T-cell (primary cell): ENCODE measurements at regions not wholly inside any gene's neighbourhood (a gene's known extent, or its start where the extent isn't known, plus 50 kb on each side); places are given as distances from the start of the nearest gene placed in this dataset.

ENCODE experiments used
- ATAC-seq, 4 experiments: fragments of 200-7000 bp in 3 of 4; fragments of 150-1000 bp in 1 of 4; cut with Tn5 transposase; replicated peaks in 1 of 4; 1 replicate in 3 of 4; 2 replicates in 1 of 4; pipeline ENCODE4 v1.10.0; 2021; ENCODE audit warnings: moderate library complexity in 3 of 4, mild to moderate bottlenecking in 2 of 4, moderate number of reproducible peaks in 1 of 4
- CTCF ChIA-PET, 2 donors: fragments of 300-600 bp; sonication (Branson Sonifier 250); formaldehyde crosslinking; loops; one replicate each; lab custom pipeline; 2022; ENCODE audit warnings: antibody characterized with exemption in 2 of 2; lab: Charles Lee
- POLR2A ChIA-PET, 2 donors: fragments of 300-600 bp; sonication (Branson Sonifier 250); formaldehyde crosslinking; loops; one replicate each; lab custom pipeline; 2022; ENCODE audit warnings: antibody characterized with exemption in 2 of 2; lab: Charles Lee
- DNase-seq, 35 experiments: peaks; one replicate each; pipeline versions ENCODE4 v3.0.0 to v3.0.0-alpha.2; 2013 to 2023
- H3K27ac ChIP-seq: one replicate; pipeline ENCODE4 v1.5.1; 2013; ENCODE audit warnings: low read length
- H3K27me3 ChIP-seq, 2 experiments: replicated peaks in 1 of 2; 1 replicate in 1 of 2; 2 replicates in 1 of 2; pipeline versions ENCODE4 v1.6.1 to v1.7.0; 2013; ENCODE audit warnings: low read length in 1 of 2, mixed read lengths in 1 of 2; ENCODE audit not compliant: control insufficient read depth in 2 of 2, insufficient read depth in 2 of 2; ENCODE audit errors: extremely low read depth in 1 of 2
- H3K36me3 ChIP-seq, 2 donors: 1 replicate in 1 of 2; 2 replicates in 1 of 2; pipeline versions ENCODE4 v1.6.1 to v1.7.0; 2013; ENCODE audit warnings: low read length in 1 of 2; ENCODE audit not compliant: control insufficient read depth in 2 of 2, insufficient read depth in 1 of 2; ENCODE audit errors: extremely low read depth in 1 of 2
- H3K4me1 ChIP-seq, 2 experiments: 1 replicate in 1 of 2; 2 replicates in 1 of 2; pipeline versions ENCODE4 v1.6.1 to v1.7.0; 2013; ENCODE audit warnings: low read length in 2 of 2, mixed read lengths in 1 of 2; ENCODE audit not compliant: insufficient read depth in 2 of 2, control insufficient read depth in 1 of 2; ENCODE audit errors: extremely low read depth in 1 of 2
- H3K4me3 ChIP-seq, 2 donors: 1 replicate in 1 of 2; 2 replicates in 1 of 2; pipeline versions ENCODE4 v1.5.1 to v1.7.0; 2013; ENCODE audit warnings: mild to moderate bottlenecking in 2 of 2, low read length in 1 of 2, moderate library complexity in 1 of 2; ENCODE audit not compliant: control insufficient read depth in 1 of 2; ENCODE audit errors: extremely low read depth in 1 of 2
- H3K9me3 ChIP-seq: 2 replicates; pipeline ENCODE4 v1.7.0; 2013
- H3K27ac Mint-ChIP-seq, 2 donors: one replicate each; pipeline ENCODE4 v1.8.0; 2020 to 2021; ENCODE audit warnings: mild to moderate bottlenecking in 2 of 2, mixed read lengths in 2 of 2
- H3K27me3 Mint-ChIP-seq, 2 donors: one replicate each; pipeline ENCODE4 v1.8.0; 2021 to 2022; ENCODE audit warnings: mixed read lengths in 2 of 2
- H3K36me3 Mint-ChIP-seq: one replicate; pipeline ENCODE4 v1.8.0; 2021; ENCODE audit warnings: mixed read lengths
- H3K4me1 Mint-ChIP-seq, 3 donors: one replicate each; pipeline ENCODE4 v1.8.0; 2020 to 2022; ENCODE audit warnings: mixed read lengths in 3 of 3, mild to moderate bottlenecking in 1 of 3
- H3K4me3 Mint-ChIP-seq, 3 donors: one replicate each; pipeline ENCODE4 v1.8.0; 2020 to 2022; ENCODE audit warnings: mild to moderate bottlenecking in 3 of 3, mixed read lengths in 3 of 3, moderate library complexity in 3 of 3
- H3K9me3 Mint-ChIP-seq, 3 donors: one replicate each; pipeline ENCODE4 v1.8.0; 2020 to 2022; ENCODE audit warnings: mixed read lengths in 3 of 3
- WGBS: methylation state at CpG from one replicate; pipeline ENCODE4 v1.1.5; 2013; ENCODE audit warnings: missing lambda C conversion rate; ENCODE audit not compliant: insufficient coverage; 5-methylcytosine and 5-hydroxymethylcytosine counted together

DNA sequence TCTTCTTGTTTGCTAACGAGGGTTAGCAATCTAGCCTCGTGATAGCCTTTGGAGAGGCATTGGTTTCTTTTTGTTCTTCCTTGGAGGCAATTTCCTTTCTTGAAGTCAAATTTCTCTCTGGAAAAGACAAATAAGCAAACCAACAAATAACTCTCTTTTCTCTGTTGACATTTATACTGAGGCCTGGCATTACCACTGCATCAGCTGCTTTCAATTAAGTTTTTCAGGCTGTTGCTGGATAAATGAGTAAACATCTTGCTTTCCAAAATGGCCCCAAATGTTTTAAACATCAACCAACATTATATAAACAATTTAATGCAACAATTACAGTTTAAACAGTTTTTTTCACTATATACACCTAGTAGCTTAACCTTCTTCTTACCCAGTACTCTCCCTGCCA is 264.4 kb downstream of the HTR1A start:
- no peak for DNase-seq
- ATAC-seq, result no peak
- Mint-ChIP-seq H3K36me3 (no peaks in the 10 kb centered on the region), H3K9me3 (peaks cover 0 to 19% (median 2%) of the 10 kb centered on the region in 3 donors), H3K27me3 (no peaks in the 10 kb centered on the region), H3K27ac (no peak overlapping the region), H3K4me1 (no peaks in the 10 kb centered on the region), H3K4me3 (no peak overlapping the region)
- H3K9me3 ChIP-seq, result no peaks in the 10 kb centered on the region
- no peak overlapping the region for H3K4me3 ChIP-seq
- CTCF ChIA-PET, result no interaction called here
- H3K27ac ChIP-seq, result no peak overlapping the region
- H3K4me1 ChIP-seq, result no peaks in the 10 kb centered on the region
- no peaks in the 10 kb centered on the region for H3K27me3 ChIP-seq
- WGBS, result no CpG with 5 or more reads among the region's 2 CpGs
- POLR2A ChIA-PET, result no interaction called here
- no peaks in the 10 kb centered on the region for H3K36me3 ChIP-seq

- no peaks in the 10 kb centered on the region for H3K36me3 Mint-ChIP-seq
- no peak overlapping the region for H3K27ac Mint-ChIP-seq
- DNase-seq (no peak), ATAC-seq (no peak)
- no peaks in the 10 kb centered on the region for H3K27me3 Mint-ChIP-seq
- Histone ChIP-seq H3K27me3 (no peaks in the 10 kb centered on the region), H3K4me3 (no peak overlapping the region), H3K4me1 (no peaks in the 10 kb centered on the region), H3K36me3 (no peaks in the 10 kb centered on the region), H3K27ac (no peak overlapping the region), H3K9me3 (no peaks in the 10 kb centered on the region)
- no peaks in the 10 kb centered on the region for H3K4me1 Mint-ChIP-seq
- CTCF ChIA-PET, result no interaction called here
- WGBS, result 82% methylated on average over 1 of the region's 2 CpGs
- POLR2A ChIA-PET, result interaction anchor here in 1 of 2 donors (0.7 kb wide), 1 partner anchor 264 kb away, joined by 3 read pairs; no protein-coding TSS in a partner anchor
- peaks cover 2 to 10% (median 5%) of the 10 kb centered on the region in 3 donors for H3K9me3 Mint-ChIP-seq
- H3K4me3 Mint-ChIP-seq, result no peak overlapping the region
These were observed 271.7 kb downstream of the HTR1A start for GRCh38 chr5:63690546-63690945.

DNA sequence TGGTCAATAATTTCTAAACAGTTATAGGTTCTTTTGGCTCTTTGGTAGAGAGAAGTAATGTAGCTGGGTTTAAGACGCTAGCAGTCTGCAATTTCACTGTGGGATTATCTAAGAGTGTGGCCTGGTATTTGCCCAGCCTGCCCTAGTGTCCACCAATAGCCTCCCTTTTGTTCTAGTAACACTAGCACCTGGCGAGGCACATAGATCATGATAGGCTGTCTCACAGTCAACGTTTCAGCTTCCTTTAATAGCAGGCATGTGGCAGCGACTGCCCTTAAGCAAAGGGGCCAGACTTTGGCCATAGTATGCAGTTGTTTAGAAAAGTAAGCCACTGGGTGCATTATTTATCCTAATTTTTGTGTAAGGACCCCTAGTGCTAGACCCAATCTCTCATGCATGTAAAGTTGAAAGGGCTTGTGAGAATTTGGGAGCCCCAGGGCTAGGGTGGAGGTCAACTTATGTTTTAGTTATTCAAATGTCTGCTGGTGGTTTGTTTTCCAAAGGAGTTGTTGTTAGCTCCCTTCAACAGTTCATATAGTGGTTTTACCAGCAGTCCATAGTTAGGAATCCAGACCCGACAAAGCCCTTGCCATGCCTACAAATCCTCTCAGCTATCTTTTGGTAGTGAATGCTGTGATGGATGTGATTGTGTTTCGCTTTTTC is 274.3 kb downstream of the HTR1A start:
- H3K9me3 Mint-ChIP-seq, result peaks cover 0 to 5% (median 4%) of the 10 kb centered on the region in 3 donors
- no peaks in the 10 kb centered on the region for H3K36me3 ChIP-seq
- DNase-seq (no peak), ATAC-seq (no peak)
- H3K27me3 Mint-ChIP-seq, result no peaks in the 10 kb centered on the region
- no peak overlapping the region for H3K4me3 ChIP-seq
- no peaks in the 10 kb centered on the region for H3K9me3 ChIP-seq
- no peaks in the 10 kb centered on the region for H3K27me3 ChIP-seq
- ChIA-PET POLR2A (no interaction called here), CTCF (no interaction called here)
- no CpG with 5 or more reads among the region's 6 CpGs for WGBS
- H3K4me1 ChIP-seq, result no peaks in the 10 kb centered on the region
- no peaks in the 10 kb centered on the region for H3K4me1 Mint-ChIP-seq
- H3K36me3 Mint-ChIP-seq, result no peaks in the 10 kb centered on the region
- no peak overlapping the region for H3K27ac ChIP-seq
- no peak overlapping the region for H3K4me3 Mint-ChIP-seq
- H3K27ac Mint-ChIP-seq, result no peak overlapping the region

- Histone ChIP-seq H3K27me3 (no peaks in the 10 kb centered on the region), H3K4me3 (no peak overlapping the region), H3K27ac (no peak overlapping the region), H3K9me3 (no peaks in the 10 kb centered on the region), H3K4me1 (no peaks in the 10 kb centered on the region), H3K36me3 (no peaks in the 10 kb centered on the region)
- WGBS, result 89% methylated on average over 4 of the region's 5 CpGs
- no peak for ATAC-seq
- no peaks in the 10 kb centered on the region for H3K27me3 Mint-ChIP-seq
- no peak for DNase-seq
- no peak overlapping the region for H3K27ac Mint-ChIP-seq
- H3K9me3 Mint-ChIP-seq, result peaks cover 0 to 4% (median under 1%) of the 10 kb centered on the region in 3 donors
- ChIA-PET CTCF (no interaction called here), POLR2A (no interaction called here)
- no peak overlapping the region for H3K4me3 Mint-ChIP-seq
- H3K36me3 Mint-ChIP-seq, result no peaks in the 10 kb centered on the region
- H3K4me1 Mint-ChIP-seq, result no peaks in the 10 kb centered on the region
These were observed 275.3 kb downstream of the HTR1A start for GRCh38 chr5:63686938-63687337.

DNA sequence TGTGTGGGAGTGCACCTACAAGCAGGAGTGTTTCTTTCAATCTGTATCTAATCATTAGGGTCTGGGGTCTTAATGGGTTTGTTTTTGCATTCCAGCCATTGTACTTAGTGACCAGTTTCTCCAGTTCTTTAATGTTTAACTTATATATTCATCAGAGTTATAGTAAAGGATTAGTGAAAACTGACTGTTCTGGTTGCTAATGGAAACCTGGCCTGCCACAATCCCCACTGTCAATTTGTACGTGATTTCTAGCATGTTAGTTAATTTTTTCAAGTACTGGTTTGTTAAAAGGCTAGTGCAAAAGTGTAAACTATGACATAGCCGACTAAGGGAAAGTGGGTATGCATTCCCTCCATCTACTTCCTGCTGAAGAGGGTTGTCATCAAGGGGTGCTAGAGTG is 276.1 kb downstream of the HTR1A start:
- Histone ChIP-seq H3K27ac (no peak overlapping the region), H3K9me3 (no peaks in the 10 kb centered on the region), H3K4me3 (no peak overlapping the region), H3K36me3 (no peaks in the 10 kb centered on the region), H3K27me3 (no peaks in the 10 kb centered on the region), H3K4me1 (no peaks in the 10 kb centered on the region)
- H3K4me3 Mint-ChIP-seq, result no peak overlapping the region
- no CpG with 5 or more reads among the region's 2 CpGs for WGBS
- ATAC-seq, result no peak
- ChIA-PET CTCF (no interaction called here), POLR2A (no interaction called here)
- DNase-seq, result no peak
- H3K27ac Mint-ChIP-seq, result no peak overlapping the region
- H3K9me3 Mint-ChIP-seq, result peaks cover 0 to 4% (median 0%) of the 10 kb centered on the region in 3 donors
- no peaks in the 10 kb centered on the region for H3K36me3 Mint-ChIP-seq
- no peaks in the 10 kb centered on the region for H3K27me3 Mint-ChIP-seq
- H3K4me1 Mint-ChIP-seq, result no peaks in the 10 kb centered on the region

GRCh38 chr5:63685454-63685853 is 276.8 kb downstream of the HTR1A start:
- ChIA-PET POLR2A (no interaction called here), CTCF (no interaction called here)
- H3K27ac ChIP-seq, result no peak overlapping the region
- no peaks in the 10 kb centered on the region for H3K27me3 ChIP-seq
- no peak overlapping the region for H3K4me3 ChIP-seq
- Mint-ChIP-seq H3K36me3 (no peaks in the 10 kb centered on the region), H3K4me1 (no peaks in the 10 kb centered on the region), H3K9me3 (peaks cover 0 to 4% (median 0%) of the 10 kb centered on the region in 3 donors), H3K27me3 (no peaks in the 10 kb centered on the region), H3K4me3 (no peak overlapping the region), H3K27ac (no peak overlapping the region)
- DNase-seq, result no peak
- H3K4me1 ChIP-seq, result no peaks in the 10 kb centered on the region
- no peaks in the 10 kb centered on the region for H3K36me3 ChIP-seq
- no peaks in the 10 kb centered on the region for H3K9me3 ChIP-seq
- ATAC-seq, result no peak

- Mint-ChIP-seq H3K36me3 (no peaks in the 10 kb centered on the region), H3K27me3 (no peaks in the 10 kb centered on the region), H3K4me1 (no peaks in the 10 kb centered on the region), H3K4me3 (no peak overlapping the region), H3K27ac (no peak overlapping the region), H3K9me3 (peaks cover 10 to 13% (median 10%) of the 10 kb centered on the region in 3 donors)
- Histone ChIP-seq H3K36me3 (no peaks in the 10 kb centered on the region), H3K4me3 (no peak overlapping the region), H3K27ac (no peak overlapping the region), H3K4me1 (no peaks in the 10 kb centered on the region), H3K9me3 (no peaks in the 10 kb centered on the region), H3K27me3 (no peaks in the 10 kb centered on the region)
- POLR2A ChIA-PET, result no interaction called here
- WGBS, result no CpG with 5 or more reads among the region's 3 CpGs
- DNase-seq (no peak), ATAC-seq (no peak)
- CTCF ChIA-PET, result no interaction called here
These were observed 287.4 kb downstream of the HTR1A start for GRCh38 chr5:63674881-63675280.
